Glutamatergic neuron (in vitro differentiated cells): ENCODE measurements at regions not wholly inside any gene's neighbourhood (a gene's known extent, or its start where the extent isn't known, plus 50 kb on each side); places are given as distances from the start of the nearest gene placed in this dataset.

Source experiments
- DNase-seq: peaks from one replicate; pipeline ENCODE4 v3.0.0; 2022
- H3K27ac Mint-ChIP-seq: one replicate; pipeline ENCODE4 v1.8.0; 2020; ENCODE audit warnings: mild to moderate bottlenecking, mixed read lengths, inconsistent platforms; ENCODE audit not compliant: unreplicated experiment
- H3K27me3 Mint-ChIP-seq: one replicate; pipeline ENCODE4 v1.8.0; 2020; ENCODE audit warnings: mild to moderate bottlenecking, moderate library complexity, mixed read lengths, inconsistent platforms; ENCODE audit not compliant: unreplicated experiment
- H3K36me3 Mint-ChIP-seq: one replicate; pipeline ENCODE4 v1.8.0; 2020; ENCODE audit warnings: mild to moderate bottlenecking, mixed read lengths, inconsistent platforms; ENCODE audit not compliant: unreplicated experiment
- H3K4me1 Mint-ChIP-seq: one replicate; pipeline ENCODE4 v1.8.0; 2020; ENCODE audit warnings: mild to moderate bottlenecking, low read depth, mixed read lengths, inconsistent platforms; ENCODE audit not compliant: unreplicated experiment
- H3K4me3 Mint-ChIP-seq: one replicate; pipeline ENCODE4 v1.8.0; 2020; ENCODE audit warnings: mild to moderate bottlenecking, mixed read lengths, inconsistent platforms; ENCODE audit not compliant: unreplicated experiment
- H3K9me3 Mint-ChIP-seq: one replicate; pipeline ENCODE4 v1.8.0; 2020; ENCODE audit warnings: mild to moderate bottlenecking, moderate library complexity, mixed read lengths, inconsistent platforms; ENCODE audit not compliant: unreplicated experiment
- CTCF ChIP-seq: fragments of 200-600 bp; sonication (generic); IDR thresholded peaks from one replicate; pipeline ENCODE4 v1.5.0; 2021; ENCODE audit not compliant: partially characterized antibody, unreplicated experiment

GRCh38 chr6:3996349-3996748 lies 82.6 kb downstream of the FAM217A start:
- TF ChIP-seq CTCF = no peak

GRCh38 chr6:3997177-3997770 lies 81.7 kb downstream of the FAM217A start:
- Mint-ChIP-seq H3K4me1 (peaks cover 14% of the 10 kb centered on the region), H3K27me3 (peaks cover 2% of the 10 kb centered on the region), H3K9me3 (no peaks in the 10 kb centered on the region), H3K36me3 (no peaks in the 10 kb centered on the region), H3K27ac (no peak overlapping the region), H3K4me3 (no peak overlapping the region)
- DNase-seq = no peak
- no peak for TF ChIP-seq CTCF

More at GRCh38 chr6:3996349-3996748, 82.6 kb downstream of the FAM217A start:
- Mint-ChIP-seq H3K27ac (no peak overlapping the region), H3K9me3 (no peaks in the 10 kb centered on the region), H3K27me3 (peaks cover 2% of the 10 kb centered on the region), H3K4me3 (no peak overlapping the region), H3K4me1 (peaks cover 14% of the 10 kb centered on the region), H3K36me3 (no peaks in the 10 kb centered on the region)
- DNase-seq = no peak

GRCh38 chr6:3999800-4000661 lies 78.9 kb downstream of the FAM217A start:
- H3K36me3 Mint-ChIP-seq = no peaks in the 10 kb centered on the region
- H3K9me3 Mint-ChIP-seq = no peaks in the 10 kb centered on the region
- no peak for TF ChIP-seq CTCF
- H3K4me1 Mint-ChIP-seq = peaks cover 19% of the 10 kb centered on the region
- H3K27me3 Mint-ChIP-seq = no peaks in the 10 kb centered on the region
- H3K4me3 Mint-ChIP-seq = no peak overlapping the region
- no peak for DNase-seq
- H3K27ac Mint-ChIP-seq = peak overlapping the region; percentile 13

GRCh38 chr6:4004249-4004648 lies 74.7 kb downstream of the FAM217A start:
- Mint-ChIP-seq H3K4me1 (peaks cover 17% of the 10 kb centered on the region), H3K9me3 (no peaks in the 10 kb centered on the region), H3K36me3 (no peaks in the 10 kb centered on the region), H3K4me3 (no peak overlapping the region), H3K27me3 (no peaks in the 10 kb centered on the region), H3K27ac (no peak overlapping the region)
- TF ChIP-seq CTCF = no peak
- DNase-seq = no peak

GRCh38 chr6:4008324-4009047 lies 70.5 kb downstream of the FAM217A start:
- H3K27ac Mint-ChIP-seq = no peak overlapping the region
- H3K4me3 Mint-ChIP-seq = no peak overlapping the region
- no peak for DNase-seq
- H3K4me1 Mint-ChIP-seq = peaks cover 23% of the 10 kb centered on the region
- TF ChIP-seq CTCF = peak; percentile 37
- peaks cover 12% of the 10 kb centered on the region for H3K36me3 Mint-ChIP-seq
- H3K27me3 Mint-ChIP-seq = no peaks in the 10 kb centered on the region
- H3K9me3 Mint-ChIP-seq = no peaks in the 10 kb centered on the region
